ENCODE measurements at regions not wholly inside any gene's neighbourhood (a gene's known extent, or its start where the extent isn't known, plus 50 kb on each side); places are given as distances from the start of the nearest gene placed in this dataset.

GRCh38 chr13:78323848-78324247 is 279.5 kb downstream of the POU4F1 start:
- no peak for TF ChIP-seq EZH2phosphoT487 (IDR thresholded peaks at IDR 0.05; ENCODE audit: unreplicated experiment)
- TF ChIP-seq CTCF (conservative IDR thresholded peaks at IDR 0.05; ENCODE audit: low read depth in 2 of 2): no peak
- TF ChIP-seq CREB1 (CRISPR knock-in tag; IDR thresholded peaks at IDR 0.05; ENCODE audit: low read depth): no peak
- no peak for TF ChIP-seq POLR2AphosphoS5 (IDR thresholded peaks at IDR 0.05; ENCODE audit: low read depth)
- TF ChIP-seq EZH2 (IDR thresholded peaks at IDR 0.05; ENCODE audit: low read depth, unreplicated experiment): no peak
- TF ChIP-seq JUNB (IDR thresholded peaks at IDR 0.05; ENCODE audit: unreplicated experiment): no peak
- no peak for TF ChIP-seq ZNF331 (CRISPR knock-in tag; IDR thresholded peaks at IDR 0.05; ENCODE audit: low read depth)
- TF ChIP-seq, protein P1, sequence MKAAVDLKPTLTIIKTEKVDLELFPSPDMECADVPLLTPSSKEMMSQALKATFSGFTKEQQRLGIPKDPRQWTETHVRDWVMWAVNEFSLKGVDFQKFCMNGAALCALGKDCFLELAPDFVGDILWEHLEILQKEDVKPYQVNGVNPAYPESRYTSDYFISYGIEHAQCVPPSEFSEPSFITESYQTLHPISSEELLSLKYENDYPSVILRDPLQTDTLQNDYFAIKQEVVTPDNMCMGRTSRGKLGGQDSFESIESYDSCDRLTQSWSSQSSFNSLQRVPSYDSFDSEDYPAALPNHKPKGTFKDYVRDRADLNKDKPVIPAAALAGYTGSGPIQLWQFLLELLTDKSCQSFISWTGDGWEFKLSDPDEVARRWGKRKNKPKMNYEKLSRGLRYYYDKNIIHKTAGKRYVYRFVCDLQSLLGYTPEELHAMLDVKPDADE (IDR thresholded peaks at IDR 0.05): no peak
- no peak for TF ChIP-seq ZNF114 (CRISPR knock-in tag; IDR thresholded peaks at IDR 0.05)
- TF ChIP-seq REST (IDR thresholded peaks at IDR 0.05; ENCODE audit: unreplicated experiment): no peak

Measured in GM23338 (cell line).